Esophagus squamous epithelium (tissue), 5 donors: ENCODE measurements at regions not wholly inside any gene's neighbourhood (a gene's known extent, or its start where the extent isn't known, plus 50 kb on each side); places are given as distances from the start of the nearest gene placed in this dataset.

Experiments
- DNase-seq: peaks from one replicate; lab custom pipeline; 2025; lab: John Stamatoyannopoulos, UW
- H3K27ac ChIP-seq, 4 donors: fragments of 200-600 bp; sonication (generic); one replicate each; pipeline ENCODE4 v1.5.1; 2016 to 2019; ENCODE audit warnings: mild to moderate bottlenecking in 1 of 4
- H3K27me3 ChIP-seq, 4 donors: fragments of 200-600 bp; sonication (generic); 1 replicate in 3 of 4; 2 replicates in 1 of 4; pipeline versions ENCODE4 v1.5.1 to v1.6.0; 2017 to 2021; ENCODE audit warnings: antibody characterized with exemption in 1 of 4
- H3K36me3 ChIP-seq, 3 donors: fragments of 200-600 bp; sonication (generic); one replicate each; pipeline ENCODE4 v1.5.1; 2016 to 2019
- H3K4me1 ChIP-seq, 3 donors: fragments of 200-600 bp; sonication (generic); one replicate each; pipeline ENCODE4 v1.5.1; 2017 to 2019
- H3K4me3 ChIP-seq, 4 donors: fragments of 200-600 bp; sonication (generic); 1 replicate in 3 of 4; 2 replicates in 1 of 4; pipeline ENCODE4 v1.5.1; 2016 to 2019; ENCODE audit warnings: mild to moderate bottlenecking in 2 of 4, moderate library complexity in 1 of 4
- H3K9me3 ChIP-seq, 3 donors: fragments of 200-600 bp; sonication (generic); one replicate each; pipeline ENCODE4 v1.5.1; 2016 to 2019
- CTCF ChIP-seq, 6 experiments: fragments of 450-650 bp in 4 of 6; fragments of 200-600 bp in 2 of 6; sonication (generic) in 2 of 6; IDR thresholded peaks; one replicate each; pipeline ENCODE4 v1.5.1; 2016 to 2019; ENCODE audit warnings: antibody characterized with exemption in 6 of 6, mild to moderate bottlenecking in 4 of 6, moderate library complexity in 4 of 6
- POLR2A ChIP-seq, 4 donors: fragments of 450-650 bp; IDR thresholded peaks; one replicate each; pipeline ENCODE4 v1.6.1; 2017; ENCODE audit warnings: antibody characterized with exemption in 4 of 4, mild to moderate bottlenecking in 4 of 4, moderate library complexity in 3 of 4
- WGBS, 2 donors: methylation state at CpG; one replicate each; pipeline ENCODE4 v1.1.5; 2018; 5-methylcytosine and 5-hydroxymethylcytosine counted together
- intact Hi-C: fragments of 100-400 bp; cut with DNase I; formaldehyde crosslinking; loops from one replicate; pipeline ENCODE4 v1.15.0; 2022
- donor health status: DM: yes; HTN: yes; CAD: no.

GRCh38 chr16:85312174-85312573 lies 199.9 kb upstream of the CIBAR2 start:
- DNase-seq: no peak
- Histone ChIP-seq H3K4me1 (peaks cover 15 to 58% (median 23%) of the 10 kb centered on the region in 3 donors), H3K4me3 (no peak overlapping the region), H3K27ac (no peak overlapping the region), H3K27me3 (peaks cover 0 to 48% (median 0%) of the 10 kb centered on the region in 4 donors), H3K9me3 (no peaks in the 10 kb centered on the region), H3K36me3 (no peaks in the 10 kb centered on the region)
- TF ChIP-seq POLR2A (IDR thresholded peaks at IDR 0.05) (no peak), CTCF (IDR thresholded peaks at IDR 0.05) (no peak)
- intact Hi-C loops: no loop called here
- whole genome bisulfite sequencing, 2 donors: 76 to 84% methylated on average over 6 to 10 of the region's 11 CpGs

GRCh38 chr16:85312642-85313525 lies 200.6 kb upstream of the CIBAR2 start:
- intact Hi-C loops: no loop called here
- Histone ChIP-seq H3K4me1 (peaks cover 15 to 56% (median 23%) of the 10 kb centered on the region in 3 donors), H3K27ac (no peak overlapping the region), H3K27me3 (peaks cover 0 to 45% (median 0%) of the 10 kb centered on the region in 4 donors), H3K4me3 (no peak overlapping the region), H3K36me3 (no peaks in the 10 kb centered on the region), H3K9me3 (no peaks in the 10 kb centered on the region)
- TF ChIP-seq POLR2A (IDR thresholded peaks at IDR 0.05) (no peak), CTCF (IDR thresholded peaks at IDR 0.05) (no peak)
- no peak for DNase-seq
- WGBS, 2 donors: 56 to 76% methylated on average over 6 to 8 of the region's 23 CpGs

- no peak overlapping the region for H3K4me3 ChIP-seq
- TF ChIP-seq CTCF (IDR thresholded peaks at IDR 0.05) (no peak), POLR2A (IDR thresholded peaks at IDR 0.05) (no peak)
- H3K9me3 ChIP-seq: no peaks in the 10 kb centered on the region
- peaks cover 0 to 48% (median 0%) of the 10 kb centered on the region in 4 donors for H3K27me3 ChIP-seq
- WGBS, 2 donors: 57 to 87% methylated on average over 4 to 5 of the region's 13 CpGs
- no peak overlapping the region for H3K27ac ChIP-seq
- intact Hi-C loops: no loop called here
- H3K36me3 ChIP-seq: no peaks in the 10 kb centered on the region
- H3K4me1 ChIP-seq: peaks cover 15 to 48% (median 23%) of the 10 kb centered on the region in 3 donors
- DNase-seq: no peak
Observed at GRCh38 chr16:85313526-85314301, 201.4 kb upstream of the CIBAR2 start.

- Histone ChIP-seq H3K9me3 (no peaks in the 10 kb centered on the region), H3K27me3 (peaks cover 0 to 43% (median 0%) of the 10 kb centered on the region in 4 donors), H3K4me1 (peaks cover 15 to 40% (median 23%) of the 10 kb centered on the region in 3 donors), H3K4me3 (no peak overlapping the region), H3K36me3 (no peaks in the 10 kb centered on the region), H3K27ac (no peak overlapping the region)
- TF ChIP-seq POLR2A (IDR thresholded peaks at IDR 0.05) (no peak), CTCF (IDR thresholded peaks at IDR 0.05) (no peak)
- DNase-seq: no peak
- intact Hi-C loops: no loop called here
- 74 to 84% methylated on average over 7 to 10 of the region's 11 CpGs for WGBS, 2 donors
Observed at GRCh38 chr16:85314512-85314971, 202.3 kb upstream of the CIBAR2 start.
